ENCODE measurements at regions not wholly inside any gene's neighbourhood (a gene's known extent, or its start where the extent isn't known, plus 50 kb on each side); places are given as distances from the start of the nearest gene placed in this dataset.

DNA sequence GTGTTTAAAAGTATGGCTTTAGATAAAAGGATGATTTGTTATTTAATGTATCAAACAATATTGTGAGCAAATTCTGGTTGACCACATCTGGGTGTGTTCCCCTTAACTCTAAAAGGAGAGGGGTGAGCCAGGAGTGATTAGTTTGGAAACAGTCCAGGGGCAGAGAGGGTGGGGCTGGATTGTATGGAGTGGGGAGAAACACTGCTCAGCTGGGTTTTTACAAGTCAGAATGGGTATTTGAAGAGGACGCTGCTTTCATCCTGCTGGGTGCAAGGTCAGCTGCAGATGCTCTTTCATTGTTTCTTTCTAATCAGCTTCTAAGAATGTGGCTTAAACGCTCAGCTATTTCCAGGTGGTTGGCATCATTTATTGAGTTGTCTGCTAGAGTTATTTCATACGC lies 82.8 kb upstream of the LIMCH1 start:
- H3K4me1 ChIP-seq, result peaks cover 0 to 27% (median 0%) of the 10 kb centered on the region in 4 donors
- no peaks in the 10 kb centered on the region for H3K27me3 ChIP-seq
- no peak overlapping the region for H3K27ac ChIP-seq
- no peaks in the 10 kb centered on the region for H3K9me3 ChIP-seq
- no peaks in the 10 kb centered on the region for H3K36me3 ChIP-seq
- TF ChIP-seq EP300 (IDR thresholded peaks at IDR 0.05), result no peak
- no peak for DNase-seq (ENCODE audit: low spot score in 2 of 2)
- WGBS, 2 donors, result 52 to 53% methylated on average over 3 of the region's 3 CpGs
- H3K4me3 ChIP-seq, result no peak overlapping the region

GRCh38 chr4:41456559-41457101 lies 81.3 kb upstream of the LIMCH1 start:
- peaks cover 0 to 27% (median 0%) of the 10 kb centered on the region in 4 donors for H3K4me1 ChIP-seq
- no peaks in the 10 kb centered on the region for H3K9me3 ChIP-seq
- no peak overlapping the region for H3K27ac ChIP-seq
- TF ChIP-seq CTCF (IDR thresholded peaks at IDR 0.05) (no peak), POLR2A (IDR thresholded peaks at IDR 0.05) (no peak), EP300 (IDR thresholded peaks at IDR 0.05) (no peak)
- H3K36me3 ChIP-seq, result no peaks in the 10 kb centered on the region
- WGBS, 2 donors, result 46 to 62% methylated on average over 4 of the region's 4 CpGs
- H3K4me3 ChIP-seq, result no peak overlapping the region
- DNase-seq (ENCODE audit: low spot score in 2 of 2), result no peak
- no peaks in the 10 kb centered on the region for H3K27me3 ChIP-seq

DNA sequence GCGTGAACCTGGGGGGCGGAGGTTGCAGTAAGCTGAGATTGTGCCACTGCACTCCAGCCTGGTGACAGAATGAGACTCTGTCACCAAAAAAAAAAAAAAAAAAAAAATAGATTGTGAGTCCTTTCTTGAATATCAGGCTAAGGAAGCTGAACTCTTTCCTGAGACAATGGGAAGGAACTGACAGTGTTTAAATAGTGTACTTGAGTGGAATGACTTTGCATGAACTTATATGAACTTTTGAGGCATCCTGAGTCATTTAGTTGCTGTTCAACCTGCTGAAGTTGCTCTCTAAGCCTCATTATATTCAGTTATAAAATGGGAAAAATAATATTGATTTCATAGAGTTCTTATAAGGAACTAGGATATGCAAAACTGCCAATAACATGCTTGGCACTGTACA lies 79.3 kb upstream of the LIMCH1 start:
- Histone ChIP-seq H3K4me3 (no peak overlapping the region), H3K4me1 (peaks cover 0 to 27% (median 0%) of the 10 kb centered on the region in 4 donors), H3K27ac (no peak overlapping the region), H3K36me3 (no peaks in the 10 kb centered on the region), H3K27me3 (no peaks in the 10 kb centered on the region), H3K9me3 (no peaks in the 10 kb centered on the region)
- WGBS, 2 donors, result 86 to 94% methylated on average over 2 of the region's 2 CpGs
- no peak for DNase-seq (ENCODE audit: low spot score in 2 of 2)
- TF ChIP-seq CTCF (IDR thresholded peaks at IDR 0.05), result no peak
- TF ChIP-seq POLR2A (IDR thresholded peaks at IDR 0.05), result no peak
- TF ChIP-seq EP300 (IDR thresholded peaks at IDR 0.05), result no peak

GRCh38 chr4:41460641-41461040 lies 77.3 kb upstream of the LIMCH1 start:
- H3K4me3 ChIP-seq, result no peak overlapping the region
- no peaks in the 10 kb centered on the region for H3K9me3 ChIP-seq
- no peak overlapping the region for H3K27ac ChIP-seq
- no peaks in the 10 kb centered on the region for H3K36me3 ChIP-seq
- 78 to 87% methylated on average over 5 of the region's 5 CpGs for WGBS, 2 donors
- peaks cover 0 to 11% (median 0%) of the 10 kb centered on the region in 4 donors for H3K4me1 ChIP-seq
- no peak for DNase-seq (ENCODE audit: low spot score in 2 of 2)
- no peak for TF ChIP-seq POLR2A (IDR thresholded peaks at IDR 0.05)
- no peak for TF ChIP-seq CTCF (IDR thresholded peaks at IDR 0.05)
- TF ChIP-seq EP300 (IDR thresholded peaks at IDR 0.05), result no peak
- H3K27me3 ChIP-seq, result no peaks in the 10 kb centered on the region

GRCh38 chr4:41461780-41462307 lies 76.1 kb upstream of the LIMCH1 start:
- no peak for DNase-seq (ENCODE audit: low spot score in 2 of 2)
- Histone ChIP-seq H3K4me3 (no peak overlapping the region), H3K9me3 (no peaks in the 10 kb centered on the region), H3K27ac (no peak overlapping the region), H3K27me3 (no peaks in the 10 kb centered on the region), H3K36me3 (no peaks in the 10 kb centered on the region), H3K4me1 (no peaks in the 10 kb centered on the region)
- 67 to 69% methylated on average over 3 of the region's 3 CpGs for WGBS, 2 donors
- TF ChIP-seq POLR2A (IDR thresholded peaks at IDR 0.05) (no peak), CTCF (IDR thresholded peaks at IDR 0.05) (no peak), EP300 (IDR thresholded peaks at IDR 0.05) (no peak)
